ENCODE measurements at regions not wholly inside any gene's neighbourhood (a gene's known extent, or its start where the extent isn't known, plus 50 kb on each side); places are given as distances from the start of the nearest gene placed in this dataset.

DNA sequence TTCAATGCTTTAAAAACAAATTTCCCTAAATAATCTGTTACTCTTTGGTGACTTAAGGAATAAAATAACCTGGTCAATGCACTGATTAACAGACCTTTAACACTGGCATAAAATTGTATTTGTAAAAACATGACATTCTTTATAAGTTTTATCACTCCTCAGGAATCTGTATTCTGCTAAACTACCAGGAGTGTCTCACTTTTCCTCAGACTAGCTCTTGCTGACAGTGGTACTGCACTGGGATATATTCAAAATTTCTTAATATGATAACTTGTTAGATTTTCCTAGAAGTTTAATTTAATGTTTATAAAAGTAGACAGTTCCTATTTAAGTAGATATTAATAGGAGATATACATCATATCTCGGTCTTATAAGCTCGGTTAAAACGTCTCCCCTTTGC, 363.4 kb upstream of the ARHGEF26 start:
- TF ChIP-seq, protein P1, sequence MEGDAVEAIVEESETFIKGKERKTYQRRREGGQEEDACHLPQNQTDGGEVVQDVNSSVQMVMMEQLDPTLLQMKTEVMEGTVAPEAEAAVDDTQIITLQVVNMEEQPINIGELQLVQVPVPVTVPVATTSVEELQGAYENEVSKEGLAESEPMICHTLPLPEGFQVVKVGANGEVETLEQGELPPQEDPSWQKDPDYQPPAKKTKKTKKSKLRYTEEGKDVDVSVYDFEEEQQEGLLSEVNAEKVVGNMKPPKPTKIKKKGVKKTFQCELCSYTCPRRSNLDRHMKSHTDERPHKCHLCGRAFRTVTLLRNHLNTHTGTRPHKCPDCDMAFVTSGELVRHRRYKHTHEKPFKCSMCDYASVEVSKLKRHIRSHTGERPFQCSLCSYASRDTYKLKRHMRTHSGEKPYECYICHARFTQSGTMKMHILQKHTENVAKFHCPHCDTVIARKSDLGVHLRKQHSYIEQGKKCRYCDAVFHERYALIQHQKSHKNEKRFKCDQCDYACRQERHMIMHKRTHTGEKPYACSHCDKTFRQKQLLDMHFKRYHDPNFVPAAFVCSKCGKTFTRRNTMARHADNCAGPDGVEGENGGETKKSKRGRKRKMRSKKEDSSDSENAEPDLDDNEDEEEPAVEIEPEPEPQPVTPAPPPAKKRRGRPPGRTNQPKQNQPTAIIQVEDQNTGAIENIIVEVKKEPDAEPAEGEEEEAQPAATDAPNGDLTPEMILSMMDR (IDR thresholded peaks at IDR 0.05) = no peak
- TF ChIP-seq POLR2AphosphoS5 (IDR thresholded peaks at IDR 0.05) (no peak), POLR2A (IDR thresholded peaks at IDR 0.05) (no peak)

Data from breast epithelium (tissue), 3 donors.